Heart right ventricle (tissue), 16 donors: ENCODE measurements at regions not wholly inside any gene's neighbourhood (a gene's known extent, or its start where the extent isn't known, plus 50 kb on each side); places are given as distances from the start of the nearest gene placed in this dataset.

ENCODE experiments used
- ATAC-seq, 8 donors: fragments of 200-7000 bp; cut with Tn5 transposase; one replicate each; pipeline ENCODE4 v1.9.1; 2020; ENCODE audit warnings: mild to moderate bottlenecking in 8 of 8, moderate library complexity in 8 of 8, moderate number of reproducible peaks in 1 of 8
- DNase-seq, 2 donors: peaks; one replicate each; pipeline ENCODE4 v3.0.0-alpha.2; 2020
- H3K27ac ChIP-seq, 10 donors: fragments of 200-600 bp; sonication (generic) in 2 of 10; one replicate each; pipeline versions ENCODE4 v1.5.0 to v1.8.0; 2020 to 2022; ENCODE audit warnings: mild to moderate bottlenecking in 3 of 10
- H3K27me3 ChIP-seq, 7 donors: fragments of 200-600 bp; one replicate each; pipeline ENCODE4 v1.8.0; 2021 to 2022; ENCODE audit warnings: mild to moderate bottlenecking in 2 of 7
- H3K36me3 ChIP-seq, 9 donors: fragments of 200-600 bp; sonication (generic) in 1 of 9; one replicate each; pipeline versions ENCODE4 v1.5.0 to v1.8.0; 2020 to 2022; ENCODE audit warnings: mild to moderate bottlenecking in 2 of 9
- H3K4me1 ChIP-seq, 9 donors: fragments of 200-600 bp; sonication (generic) in 1 of 9; one replicate each; pipeline versions ENCODE4 v1.5.0 to v1.8.0; 2020 to 2022; ENCODE audit warnings: mild to moderate bottlenecking in 4 of 9
- H3K4me3 ChIP-seq, 10 donors: fragments of 200-600 bp; sonication (generic) in 2 of 10; one replicate each; pipeline versions ENCODE4 v1.5.0 to v1.8.0; 2020 to 2022; ENCODE audit warnings: mild to moderate bottlenecking in 7 of 10, moderate library complexity in 2 of 10
- H3K9me3 ChIP-seq, 11 donors: fragments of 200-600 bp in 10 of 11; sonication (generic) in 2 of 11; one replicate each; pipeline versions ENCODE4 v1.5.0 to v1.8.0; 2013 to 2022; ENCODE audit warnings: mild to moderate bottlenecking in 2 of 11, control low read depth in 1 of 11, moderate library complexity in 1 of 11
- WGBS, 2 donors: extraction: QIAGEN DNeasy Blood & Tissue Kit; methylation state at CpG; one replicate each; pipeline ENCODE4 v1.1.7; 2013; ENCODE audit warnings: inconsistent platforms in 1 of 2; 5-methylcytosine and 5-hydroxymethylcytosine counted together
- intact Hi-C, 10 donors: fragments of 100-400 bp; cut with DNase I; formaldehyde crosslinking; loops; one replicate each; pipeline versions ENCODE4 v1.11.1 to v1.14.2; 2022
- TF ChIP-seq, protein P1 (sequence below), 9 donors: fragments of 200-600 bp; sonication (generic) in 2 of 9; IDR thresholded peaks; one replicate each; pipeline versions ENCODE4 v1.5.0 to v1.8.0; 2021 to 2022; ENCODE audit warnings: antibody characterized with exemption in 9 of 9, mild to moderate bottlenecking in 5 of 9, moderate library complexity in 1 of 9
- donor health status: Arrhythmogenic right ventricular cardiomyopathy.
- donor health status: ischemic (EF 13 %, LVEDD 7.1; RV severe dilation, severe dysfunction).
- donor health status: healthy with polysubstance abuse.
- donor health status: DM: no; HTN: yes; CAD: no.
- donor health status: DM: no; HTN: no; CAD: no.
- donor health status: ischemic (EF 25% LVEDD 6.9; RV normal size, moderate dysfunction).
- donor health status: ischemic (EF 25% LVEDD 5.7; RV mildly dilated, moderate dysfunction).
- donor health status: healthy.
- donor health status: DM: yes; HTN: yes; CAD: no.
- donor health status: Ischemic cardiomyopathy.
- donor health status: ischemic (EF 35%, LVEDD 5.7; RV mildly dilated, moderate dysfunction).
- donor health status: nonischemic (EF 11% LVEDD 7.7; RV severe dilation, severe dysfunction).
- donor health status: DM: yes; HTN: yes; CAD: no.
- donor health status: PGD.
- donor health status: ischemic (EF 29% LVEDD 5.4; RV normal size, mild dysfunction).
- donor health status: nonischemic (EF 23%, LVEDD 6.1; RV moderate dilation, normal function).

DNA sequence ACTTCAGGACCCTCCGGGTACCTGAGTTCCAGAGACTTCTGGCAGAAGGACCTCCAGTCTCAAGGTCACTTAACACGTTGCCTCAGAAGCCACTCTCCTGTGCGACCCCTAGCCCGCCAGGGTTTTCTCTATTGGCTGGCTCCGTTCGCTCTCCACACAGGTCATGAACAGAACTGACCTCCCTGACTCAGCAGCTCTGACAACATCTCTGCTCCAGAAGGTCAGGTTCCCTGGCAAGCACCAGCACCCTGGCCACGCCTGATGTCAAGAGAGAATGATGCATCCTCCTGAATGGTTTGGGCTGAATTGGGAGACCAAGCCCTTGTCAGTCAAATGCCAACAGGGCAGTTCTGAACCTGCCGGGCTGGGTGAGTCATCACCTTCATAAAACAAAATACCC is 84.3 kb upstream of the TMEM45B start:
- ATAC-seq (no peak), DNase-seq (no peak)
- Histone ChIP-seq H3K36me3 (no peaks in the 10 kb centered on the region), H3K27me3 (peaks cover 0 to 42% (median 7%) of the 10 kb centered on the region in 7 donors), H3K27ac (no peak overlapping the region), H3K4me3 (no peak overlapping the region), H3K9me3 (no peaks in the 10 kb centered on the region), H3K4me1 (no peaks in the 10 kb centered on the region)
- intact Hi-C loops = no loop called here
- TF ChIP-seq, protein P1, sequence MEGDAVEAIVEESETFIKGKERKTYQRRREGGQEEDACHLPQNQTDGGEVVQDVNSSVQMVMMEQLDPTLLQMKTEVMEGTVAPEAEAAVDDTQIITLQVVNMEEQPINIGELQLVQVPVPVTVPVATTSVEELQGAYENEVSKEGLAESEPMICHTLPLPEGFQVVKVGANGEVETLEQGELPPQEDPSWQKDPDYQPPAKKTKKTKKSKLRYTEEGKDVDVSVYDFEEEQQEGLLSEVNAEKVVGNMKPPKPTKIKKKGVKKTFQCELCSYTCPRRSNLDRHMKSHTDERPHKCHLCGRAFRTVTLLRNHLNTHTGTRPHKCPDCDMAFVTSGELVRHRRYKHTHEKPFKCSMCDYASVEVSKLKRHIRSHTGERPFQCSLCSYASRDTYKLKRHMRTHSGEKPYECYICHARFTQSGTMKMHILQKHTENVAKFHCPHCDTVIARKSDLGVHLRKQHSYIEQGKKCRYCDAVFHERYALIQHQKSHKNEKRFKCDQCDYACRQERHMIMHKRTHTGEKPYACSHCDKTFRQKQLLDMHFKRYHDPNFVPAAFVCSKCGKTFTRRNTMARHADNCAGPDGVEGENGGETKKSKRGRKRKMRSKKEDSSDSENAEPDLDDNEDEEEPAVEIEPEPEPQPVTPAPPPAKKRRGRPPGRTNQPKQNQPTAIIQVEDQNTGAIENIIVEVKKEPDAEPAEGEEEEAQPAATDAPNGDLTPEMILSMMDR (IDR thresholded peaks at IDR 0.05) = no peak
- WGBS, 2 donors = 73 to 74% methylated on average over 8 of the region's 8 CpGs

DNA sequence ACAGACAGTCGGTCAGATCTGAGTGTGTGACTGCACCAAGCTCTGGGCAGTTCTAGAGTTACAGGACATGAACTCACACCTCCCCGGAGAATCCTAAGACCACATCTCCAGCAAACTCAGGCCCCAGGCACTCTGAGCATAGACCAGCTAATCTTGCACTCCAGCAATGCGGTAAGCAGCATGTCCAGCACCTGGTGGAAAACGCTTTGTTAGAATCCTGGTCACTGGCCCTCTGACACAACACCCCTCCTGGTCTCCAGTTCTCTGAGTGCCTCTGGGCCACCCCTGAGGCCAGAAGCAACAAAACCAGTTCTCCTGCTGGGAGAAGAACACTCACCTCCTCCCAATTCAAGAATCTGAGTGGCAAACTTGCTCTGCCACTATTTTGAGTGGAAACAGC is 82.7 kb upstream of the TMEM45B start:
- H3K36me3 ChIP-seq = no peaks in the 10 kb centered on the region
- ATAC-seq (no peak), DNase-seq (no peak)
- peaks cover 0 to 28% (median 10%) of the 10 kb centered on the region in 7 donors for H3K27me3 ChIP-seq
- WGBS, 2 donors = 80 to 85% methylated on average over 4 of the region's 4 CpGs
- H3K4me3 ChIP-seq = no peak overlapping the region
- TF ChIP-seq, protein P1 (IDR thresholded peaks at IDR 0.05) = no peak
- H3K4me1 ChIP-seq = no peaks in the 10 kb centered on the region
- no peak overlapping the region for H3K27ac ChIP-seq
- intact Hi-C loops = no loop called here
- no peaks in the 10 kb centered on the region for H3K9me3 ChIP-seq

DNA sequence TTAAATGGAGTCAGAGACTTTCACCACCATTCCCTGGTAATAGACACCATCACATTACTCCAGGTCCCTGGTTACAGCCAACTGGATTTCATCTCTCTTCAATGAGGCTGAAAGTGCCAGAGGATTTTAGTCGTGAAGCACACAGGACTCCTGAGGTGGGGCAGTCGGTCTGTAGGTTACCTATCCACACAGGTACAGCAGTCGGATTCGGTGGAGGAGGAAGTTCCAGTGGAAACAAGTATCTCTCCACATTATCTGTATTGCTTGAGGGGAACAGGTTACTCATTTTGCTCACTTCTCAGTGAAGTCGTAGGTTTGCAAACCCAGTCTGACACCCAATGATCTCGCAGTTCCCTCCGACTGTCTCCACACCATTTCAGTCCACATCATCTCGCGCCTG is 82.3 kb upstream of the TMEM45B start:
- intact Hi-C loops = no loop called here
- no peak for ATAC-seq
- Histone ChIP-seq H3K27ac (no peak overlapping the region), H3K4me3 (no peak overlapping the region), H3K9me3 (no peaks in the 10 kb centered on the region), H3K4me1 (no peaks in the 10 kb centered on the region), H3K36me3 (no peaks in the 10 kb centered on the region), H3K27me3 (peaks cover 0 to 26% (median 14%) of the 10 kb centered on the region in 7 donors)
- 88 to 89% methylated on average over 9 of the region's 9 CpGs for WGBS, 2 donors
- TF ChIP-seq, protein P1 (IDR thresholded peaks at IDR 0.05) = no peak
- no peak for DNase-seq

DNA sequence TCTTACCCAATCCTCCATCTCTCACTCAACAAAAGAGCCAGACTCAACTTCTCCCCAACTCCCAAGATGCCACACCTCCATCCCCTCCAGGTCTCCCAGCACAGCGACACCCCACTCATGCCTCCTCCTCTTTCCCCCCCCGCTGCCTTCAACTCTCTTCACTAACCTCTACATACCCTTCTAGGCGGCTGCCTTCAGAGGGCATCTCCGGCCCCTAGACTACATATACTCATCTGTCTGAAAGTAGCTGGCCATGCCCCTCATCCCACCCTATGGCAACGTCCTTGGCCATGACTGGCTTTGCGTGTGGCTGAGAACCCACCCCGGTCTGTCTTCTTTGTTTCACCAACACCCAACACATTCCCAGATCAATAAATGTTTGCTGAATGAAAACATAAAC is 81.7 kb upstream of the TMEM45B start:
- Histone ChIP-seq H3K27me3 (peaks cover 0 to 31% (median 14%) of the 10 kb centered on the region in 7 donors), H3K4me1 (no peaks in the 10 kb centered on the region), H3K9me3 (no peaks in the 10 kb centered on the region), H3K4me3 (no peak overlapping the region), H3K36me3 (no peaks in the 10 kb centered on the region), H3K27ac (no peak overlapping the region)
- WGBS, 2 donors = 75 to 88% methylated on average over 7 of the region's 7 CpGs
- intact Hi-C loops = no loop called here
- DNase-seq = no peak
- TF ChIP-seq, protein P1 (IDR thresholded peaks at IDR 0.05) = no peak
- no peak for ATAC-seq
